K562 (cell line): ENCODE measurements at regions not wholly inside any gene's neighbourhood (a gene's known extent, or its start where the extent isn't known, plus 50 kb on each side); places are given as distances from the start of the nearest gene placed in this dataset.
A peak's percentile ranks its signal among the peaks of the same experiment; 100 is the strongest.

Source experiments
- CTCF ChIP-seq, 3 experiments: IDR thresholded peaks in 2 of 3; conservative IDR thresholded peaks in 1 of 3; 2 replicates each; pipeline ENCODE4 v1.5.1; 2011 to 2012; ENCODE audit warnings: low read length in 3 of 3, mild to moderate bottlenecking in 3 of 3, control low read depth in 2 of 3, improper control_type of control experiment in 1 of 3, inconsistent platforms in 1 of 3, low read depth in 1 of 3, mixed read lengths in 1 of 3, moderate library complexity in 1 of 3; ENCODE audit not compliant: insufficient read depth in 2 of 3
- JUN ChIP-seq, 2 experiments: sonication (generic) in 1 of 2; formaldehyde crosslinking in 1 of 2; IDR thresholded peaks; 2 replicates each; pipeline versions ENCODE4 v1.6.1 to v1.8.0; 2012 to 2022; ENCODE audit warnings: borderline replicate concordance in 2 of 2, mild to moderate bottlenecking in 2 of 2, improper control_type of control experiment in 1 of 2, low read depth in 1 of 2, low read length in 1 of 2, missing genetic modification reagents in 1 of 2
- JUND ChIP-seq, 2 experiments: IDR thresholded peaks; 2 replicates in 1 of 2; 3 replicates in 1 of 2; pipeline ENCODE4 v1.6.1; 2011; ENCODE audit warnings: borderline replicate concordance in 2 of 2, low read depth in 2 of 2, low read length in 2 of 2, improper control_type of control experiment in 1 of 2, missing biosample characterization in 1 of 2, missing genetic modification characterization in 1 of 2, missing genetic modification reagents in 1 of 2
- MEIS2 ChIP-seq: fragments of 450-650 bp; IDR thresholded peaks from 2 replicates; pipeline ENCODE4 v1.6.1; 2014; ENCODE audit warnings: mild to moderate bottlenecking; ENCODE audit not compliant: partially characterized antibody
- NR2C1 ChIP-seq, 2 experiments: fragments of 450-650 bp; IDR thresholded peaks; 2 replicates each; pipeline ENCODE4 v1.6.1; 2017; ENCODE audit warnings: mild to moderate bottlenecking in 2 of 2, antibody characterized with exemption in 1 of 2, inconsistent platforms in 1 of 2, missing compliant biosample characterization in 1 of 2, missing genetic modification characterization in 1 of 2
- POLR2B ChIP-seq: fragments of 450-650 bp; IDR thresholded peaks from 2 replicates; pipeline ENCODE4 v1.6.1; 2018; ENCODE audit warnings: low read depth; ENCODE audit not compliant: partially characterized antibody
- PRPF4 ChIP-seq: fragments of 200-400 bp; formaldehyde crosslinking; IDR thresholded peaks from one replicate; pipeline ENCODE4 v1.6.1; 2017; ENCODE audit warnings: low read length, low read depth, mild to moderate bottlenecking; ENCODE audit not compliant: insufficient read depth, poor library complexity, severe bottlenecking
- SMARCC2 ChIP-seq: fragments of 450-650 bp; IDR thresholded peaks from 2 replicates; pipeline ENCODE4 v1.6.1; 2017; ENCODE audit warnings: antibody characterized with exemption, moderate library complexity, mild to moderate bottlenecking, low read depth
- SREBF2 ChIP-seq: sonication (generic); formaldehyde crosslinking; IDR thresholded peaks from 2 replicates; pipeline ENCODE4 v1.4.0; 2020; ENCODE audit warnings: mild to moderate bottlenecking, missing genetic modification reagents
- THRB ChIP-seq: fragments of 450-650 bp; formaldehyde crosslinking; conservative IDR thresholded peaks from 2 replicates; pipeline ENCODE4 v1.4.0; 2022; ENCODE audit warnings: mild to moderate bottlenecking, missing genetic modification characterization
- U2AF1 ChIP-seq: fragments of 200-400 bp; formaldehyde crosslinking; optimal IDR thresholded peaks from 2 replicates; pipeline ENCODE3; 2017; ENCODE audit warnings: mild to moderate bottlenecking, low read depth, low read length, moderate library complexity
- WHSC1 ChIP-seq: IDR thresholded peaks from one replicate; pipeline ENCODE4 v1.6.1; 2012; ENCODE audit warnings: low read length, control low read depth, inconsistent platforms
- ZNF134 ChIP-seq: fragments of 250-450 bp; sonication (Bioruptor Pico); conservative IDR thresholded peaks from 2 replicates; pipeline ENCODE4 v1.4.0; 2020
- ZNF165 ChIP-seq: fragments of 250-450 bp; sonication (Bioruptor Pico); IDR thresholded peaks from 2 replicates; pipeline ENCODE4 v1.4.0; 2020; ENCODE audit warnings: borderline replicate concordance
- ZNF324 ChIP-seq: fragments of 250-450 bp; sonication (Bioruptor Pico); IDR thresholded peaks from 2 replicates; pipeline ENCODE4 v1.4.0; 2020; ENCODE audit warnings: mild to moderate bottlenecking

GRCh38 chr4:127479031-127479622 is 153.6 kb upstream of the INTU start (continued):
- no peak for TF ChIP-seq WHSC1
- TF ChIP-seq PRPF4, result no peak
- no peak for TF ChIP-seq MEIS2
- TF ChIP-seq JUN (IDR thresholded peaks at IDR 0.05; ENCODE audit: borderline replicate concordance, low read depth, low read length), result no peak
- TF ChIP-seq JUN (CRISPR knock-in tag; IDR thresholded peaks at IDR 0.05; ENCODE audit: borderline replicate concordance), result no peak
- TF ChIP-seq CTCF (IDR thresholded peaks at IDR 0.05 in 2 of 3, conservative IDR thresholded peaks at IDR 0.05 in 1 of 3; ENCODE audit: insufficient read depth in 2 of 3, low read depth in 1 of 3, low read length in 3 of 3), result peak; percentile 25 to 67 (median 39); a peak in 4 of 6 replicates
- TF ChIP-seq SREBF2 (CRISPR knock-in tag), result no peak
- TF ChIP-seq ZNF165 (CRISPR knock-in tag), result no peak
- no peak for TF ChIP-seq ZNF324 (CRISPR knock-in tag)
- TF ChIP-seq SMARCC2, result no peak
- no peak for TF ChIP-seq U2AF1
- no peak for TF ChIP-seq JUND (IDR thresholded peaks at IDR 0.05; ENCODE audit: borderline replicate concordance, low read depth, low read length)
- TF ChIP-seq JUND (tag; IDR thresholded peaks at IDR 0.05; ENCODE audit: borderline replicate concordance, low read depth, low read length), result no peak
- TF ChIP-seq ZNF134 (CRISPR knock-in tag), result no peak
- TF ChIP-seq NR2C1 (IDR thresholded peaks at IDR 0.05), result no peak
- TF ChIP-seq NR2C1 (tag; IDR thresholded peaks at IDR 0.05), result no peak
- TF ChIP-seq THRB, result no peak
- no peak for TF ChIP-seq POLR2B
